OCI-LY3 (cell line): ENCODE measurements at regions not wholly inside any gene's neighbourhood (a gene's known extent, or its start where the extent isn't known, plus 50 kb on each side); places are given as distances from the start of the nearest gene placed in this dataset.

Experiments used
- CTCF ChIP-seq: fragments of 200-600, 300-600 bp; sonication (generic); IDR thresholded peaks from 2 replicates; pipeline ENCODE4 v1.5.1; 2014; ENCODE audit warnings: antibody characterized with exemption, low read length, low read depth
- EZH2phosphoT487 ChIP-seq: fragments of 200-600 bp; shearing (Covaris generic); IDR thresholded peaks from 2 replicates; pipeline ENCODE4 v1.6.1; 2018; ENCODE audit warnings: antibody characterized with exemption, mixed run types, low read depth

- TF ChIP-seq CTCF (no peak), EZH2phosphoT487 (no peak)
Measured at GRCh38 chr6:37119387-37119886, 50.5 kb upstream of the PIM1 start.
